C4-2B (cell line): ENCODE measurements at regions not wholly inside any gene's neighbourhood (a gene's known extent, or its start where the extent isn't known, plus 50 kb on each side); places are given as distances from the start of the nearest gene placed in this dataset.

Source experiments
- H3K27ac ChIP-seq: fragments of 450-650 bp; 2 replicates; pipeline ENCODE4 v1.5.1; 2017
- CTCF ChIP-seq: fragments of 450-650 bp; conservative IDR thresholded peaks from 2 replicates; pipeline ENCODE4 v1.5.1; 2017; ENCODE audit warnings: mild to moderate bottlenecking
- ZFX ChIP-seq: fragments of 450-650 bp; IDR thresholded peaks from 2 replicates; pipeline ENCODE4 v1.6.1; 2017

GRCh38 chr2:189360861-189361260, 80.4 kb upstream of the WDR75 start:
- TF ChIP-seq ZFX (no peak), CTCF (no peak)

DNA sequence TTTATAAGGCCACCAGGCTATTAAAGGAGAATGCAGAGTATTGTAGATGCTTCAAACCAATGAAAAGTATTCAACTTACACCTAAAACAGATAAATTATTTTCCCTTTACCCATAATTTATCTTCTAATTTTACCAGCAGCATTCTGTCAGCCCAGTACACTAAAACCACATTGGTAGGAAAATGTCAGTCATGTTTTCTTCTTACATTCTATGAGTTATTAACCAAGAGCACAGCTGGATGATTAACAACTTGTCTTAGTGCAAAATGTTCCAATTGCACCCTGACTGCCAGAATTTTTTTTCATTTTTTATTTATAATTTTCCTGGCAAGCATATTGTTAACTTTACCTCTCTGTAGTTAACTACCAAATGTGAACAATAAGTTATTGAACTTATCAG, 79.0 kb upstream of the WDR75 start:
- H3K27ac ChIP-seq: no peak overlapping the region
- no peak for TF ChIP-seq CTCF
- TF ChIP-seq ZFX: no peak

More at GRCh38 chr2:189360861-189361260, 80.4 kb upstream of the WDR75 start:
- no peak overlapping the region for H3K27ac ChIP-seq

- H3K27ac ChIP-seq: no peak overlapping the region
- TF ChIP-seq CTCF (no peak), ZFX (no peak)
Observed at GRCh38 chr2:189363559-189363958, 77.7 kb upstream of the WDR75 start.

DNA sequence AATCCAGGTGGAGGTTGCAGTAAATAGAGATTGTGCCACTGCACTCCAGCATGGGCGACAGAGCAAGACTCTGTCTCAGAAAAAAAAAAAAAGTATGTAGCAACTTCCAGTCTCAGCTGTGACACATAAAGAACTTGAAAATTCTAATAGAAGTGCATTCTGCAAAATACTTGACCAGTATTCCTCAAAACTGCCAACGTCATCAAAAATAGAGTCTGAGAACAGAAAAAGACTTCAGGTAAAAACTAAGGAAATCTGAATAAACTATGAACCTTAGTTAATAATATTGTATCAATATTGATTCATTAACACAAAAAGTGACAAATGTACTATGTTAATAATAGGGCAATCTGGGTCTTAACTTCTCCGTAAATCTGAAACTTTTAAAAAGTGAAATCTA, 76.7 kb upstream of the WDR75 start:
- no peak overlapping the region for H3K27ac ChIP-seq
- TF ChIP-seq CTCF: no peak
- no peak for TF ChIP-seq ZFX

DNA sequence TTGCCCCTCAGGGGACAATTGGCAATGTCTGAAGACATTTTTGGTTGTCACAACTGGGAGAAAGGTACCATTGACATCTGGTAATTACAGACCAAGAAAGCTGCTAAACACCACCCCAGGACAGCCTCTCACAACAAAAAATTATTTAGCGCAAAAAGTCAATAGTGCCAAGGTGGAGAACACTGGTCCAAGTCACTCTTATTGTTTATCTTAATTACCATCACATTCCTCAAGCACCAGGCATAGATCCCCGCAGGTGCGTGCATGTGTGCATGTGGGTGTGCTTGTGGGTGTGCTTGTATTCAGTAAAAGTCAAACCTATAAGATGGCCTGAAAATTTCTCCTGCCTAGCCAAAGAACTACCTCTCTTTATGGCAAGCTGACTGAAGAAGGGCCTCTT, 74.9 kb upstream of the WDR75 start:
- H3K27ac ChIP-seq: no peak overlapping the region
- TF ChIP-seq CTCF (no peak), ZFX (no peak)

- H3K27ac ChIP-seq: no peak overlapping the region
- no peak for TF ChIP-seq ZFX
- TF ChIP-seq CTCF: no peak
Observed at GRCh38 chr2:189367343-189367742, 73.9 kb upstream of the WDR75 start.

DNA sequence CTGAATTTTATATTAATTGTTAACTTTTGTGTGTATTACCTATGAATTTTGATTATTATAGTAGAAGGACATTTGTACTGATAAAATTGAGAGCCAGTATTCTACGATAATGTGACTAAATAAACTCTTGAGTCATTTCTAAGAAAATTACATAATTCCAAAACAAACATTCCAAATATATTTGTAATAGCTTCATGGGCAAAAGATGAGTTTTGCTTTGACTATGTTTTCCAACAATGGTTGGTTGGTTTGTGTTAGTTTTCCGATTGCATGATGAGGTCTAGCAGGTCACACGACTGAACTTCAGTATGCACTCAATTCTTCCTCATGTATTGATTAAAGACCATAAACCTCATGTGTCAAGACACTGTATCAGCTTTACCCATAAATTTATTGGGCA, 71.7 kb upstream of the WDR75 start:
- TF ChIP-seq CTCF (no peak), ZFX (no peak)
- H3K27ac ChIP-seq: no peak overlapping the region
